WTC11 (cell line): ENCODE measurements at regions not wholly inside any gene's neighbourhood (a gene's known extent, or its start where the extent isn't known, plus 50 kb on each side); places are given as distances from the start of the nearest gene placed in this dataset.

ENCODE experiments used
- ATAC-seq: fragments of 200-7000 bp; cut with Tn5 transposase; 2 replicates; pipeline ENCODE4 v1.10.0; 2021; ENCODE audit warnings: mild to moderate bottlenecking, moderate library complexity
- CTCF ChIA-PET: fragments of 300-600 bp; sonication (Branson Sonifier 250); formaldehyde crosslinking; loops from one replicate; lab custom pipeline; 2021; ENCODE audit warnings: antibody characterized with exemption; lab: Charles Lee
- POLR2A ChIA-PET: fragments of 350-600 bp; sonication (Branson Sonifier 250); formaldehyde crosslinking; loops from one replicate; lab custom pipeline; 2021; ENCODE audit warnings: antibody characterized with exemption; lab: Charles Lee
- DNase-seq: peaks from one replicate; pipeline ENCODE4 v3.0.0; 2021; ENCODE audit warnings: low spot score
- H3K27ac Mint-ChIP-seq: 2 replicates; pipeline ENCODE4 v1.8.0; 2021; ENCODE audit warnings: mixed read lengths
- H3K27me3 Mint-ChIP-seq: 2 replicates; pipeline ENCODE4 v1.8.0; 2021; ENCODE audit warnings: low read depth, mild to moderate bottlenecking, moderate library complexity, mixed read lengths
- H3K36me3 Mint-ChIP-seq: 2 replicates; pipeline ENCODE4 v1.8.0; 2021; ENCODE audit warnings: mixed read lengths
- H3K4me1 Mint-ChIP-seq: 2 replicates; pipeline ENCODE4 v1.8.0; 2022; ENCODE audit warnings: mixed read lengths
- H3K4me3 Mint-ChIP-seq: 2 replicates; pipeline ENCODE4 v1.8.0; 2021; ENCODE audit warnings: mild to moderate bottlenecking, moderate library complexity, mixed read lengths
- H3K9me3 Mint-ChIP-seq: 2 replicates; pipeline ENCODE4 v1.8.0; 2021; ENCODE audit warnings: mixed read lengths
- ATF3 ChIP-seq: sonication (generic); formaldehyde crosslinking; conservative IDR thresholded peaks from 2 replicates; pipeline ENCODE4 v1.8.1; 2022; ENCODE audit warnings: mild to moderate bottlenecking, missing genetic modification reagents
- CBFB ChIP-seq: sonication (generic); formaldehyde crosslinking; IDR thresholded peaks from 2 replicates; pipeline ENCODE4 v1.8.1; 2022; ENCODE audit warnings: mild to moderate bottlenecking, low read depth, missing genetic modification reagents
- CDX4 ChIP-seq: fragments of 250-450 bp; sonication (Bioruptor Pico); IDR thresholded peaks from 2 replicates; pipeline ENCODE4 v1.9.0; 2021; ENCODE audit warnings: moderate library complexity, mild to moderate bottlenecking, inconsistent platforms, borderline replicate concordance
- CREB1 ChIP-seq: sonication (generic); formaldehyde crosslinking; IDR thresholded peaks from 2 replicates; pipeline ENCODE4 v1.8.0; 2023; ENCODE audit warnings: mild to moderate bottlenecking, missing genetic modification reagents
- FOXJ3 ChIP-seq: sonication (generic); formaldehyde crosslinking; IDR thresholded peaks from 2 replicates; pipeline ENCODE4 v1.9.0; 2021; ENCODE audit warnings: missing genetic modification reagents, mild to moderate bottlenecking, borderline replicate concordance
- GTF2I ChIP-seq: fragments of 250-450 bp; sonication (Bioruptor Pico); conservative IDR thresholded peaks from 2 replicates; pipeline ENCODE4 v1.4.0; 2021; ENCODE audit warnings: mild to moderate bottlenecking
- IRF2 ChIP-seq: sonication (generic); formaldehyde crosslinking; IDR thresholded peaks from 2 replicates; pipeline ENCODE4 v1.8.0; 2022; ENCODE audit warnings: low read depth, missing genetic modification reagents, borderline replicate concordance
- MAX ChIP-seq: sonication (generic); formaldehyde crosslinking; IDR thresholded peaks from 2 replicates; pipeline ENCODE4 v1.8.0; 2022; ENCODE audit warnings: mild to moderate bottlenecking, missing genetic modification reagents
- NFATC4 ChIP-seq: fragments of 250-450 bp; sonication (Bioruptor Pico); IDR thresholded peaks from 2 replicates; pipeline ENCODE4 v1.9.0; 2021; ENCODE audit warnings: mild to moderate bottlenecking
- NFYB ChIP-seq: sonication (generic); formaldehyde crosslinking; conservative IDR thresholded peaks from 2 replicates; pipeline ENCODE4 v1.8.0; 2022; ENCODE audit warnings: low read depth, missing genetic modification reagents
- NR3C1 ChIP-seq: sonication (generic); formaldehyde crosslinking; conservative IDR thresholded peaks from 2 replicates; pipeline ENCODE4 v1.8.1; 2023; ENCODE audit warnings: low read depth, mild to moderate bottlenecking, missing genetic modification reagents
- RELA ChIP-seq: sonication (generic); formaldehyde crosslinking; IDR thresholded peaks from 2 replicates; pipeline ENCODE4 v1.8.1; 2022; ENCODE audit warnings: missing genetic modification reagents, mild to moderate bottlenecking, borderline replicate concordance
- SMAD3 ChIP-seq: sonication (generic); formaldehyde crosslinking; IDR thresholded peaks from 2 replicates; pipeline ENCODE4 v1.8.0; 2022; ENCODE audit warnings: missing genetic modification reagents, mild to moderate bottlenecking, borderline replicate concordance
- SMAD4 ChIP-seq: sonication (generic); formaldehyde crosslinking; IDR thresholded peaks from 2 replicates; pipeline ENCODE4 v1.8.0; 2022; ENCODE audit warnings: mild to moderate bottlenecking, missing genetic modification reagents
- SP1 ChIP-seq: sonication (generic); formaldehyde crosslinking; conservative IDR thresholded peaks from 2 replicates; pipeline ENCODE4 v1.8.1; 2022; ENCODE audit warnings: missing genetic modification reagents
- TCF7 ChIP-seq: sonication (generic); formaldehyde crosslinking; IDR thresholded peaks from 2 replicates; pipeline ENCODE4 v1.8.0; 2022; ENCODE audit warnings: mild to moderate bottlenecking, low read depth, missing genetic modification reagents, moderate library complexity
- ZNF219 ChIP-seq: sonication (generic); formaldehyde crosslinking; IDR thresholded peaks from 2 replicates; pipeline ENCODE4 v1.8.0; 2023; ENCODE audit warnings: missing genetic modification reagents, mild to moderate bottlenecking, borderline replicate concordance
- ZNF281 ChIP-seq: sonication (generic); formaldehyde crosslinking; IDR thresholded peaks from 2 replicates; pipeline ENCODE4 v1.8.0; 2023; ENCODE audit warnings: mild to moderate bottlenecking, missing genetic modification reagents
- ZNF423 ChIP-seq: fragments of 250-450 bp; sonication (Bioruptor Pico); IDR thresholded peaks from 2 replicates; pipeline ENCODE4 v2.1.2; 2022; ENCODE audit warnings: mild to moderate bottlenecking, moderate library complexity
- ZSCAN18 ChIP-seq: fragments of 250-450 bp; sonication (Bioruptor Pico); IDR thresholded peaks from 2 replicates; pipeline ENCODE4 v2.1.2; 2022; ENCODE audit warnings: mild to moderate bottlenecking, moderate library complexity

- Mint-ChIP-seq H3K4me3 (no peak overlapping the region), H3K27me3 (no peaks in the 10 kb centered on the region), H3K27ac (no peak overlapping the region), H3K36me3 (no peaks in the 10 kb centered on the region), H3K4me1 (peaks cover 4% of the 10 kb centered on the region; the same call in 1 of the 2 replicates), H3K9me3 (peaks cover 3% of the 10 kb centered on the region; the same call in 1 of the 2 replicates)
- POLR2A ChIA-PET, result no interaction called here
- DNase-seq, result no peak
- TF ChIP-seq CREB1 (no peak), GTF2I (CRISPR knock-in tag) (no peak), NFYB (CRISPR knock-in tag) (no peak), SMAD3 (no peak), ZNF281 (CRISPR knock-in tag) (no peak), SMAD4 (CRISPR knock-in tag) (no peak), CBFB (CRISPR knock-in tag) (no peak), MAX (CRISPR knock-in tag) (no peak), ZNF423 (CRISPR knock-in tag) (no peak), ZSCAN18 (no peak), ZNF219 (CRISPR knock-in tag) (no peak), IRF2 (CRISPR knock-in tag) (no peak)
- CTCF ChIA-PET, result no interaction called here
- no peak for ATAC-seq
These were observed 109.0 kb downstream of the CXXC4 start for GRCh38 chr4:104385713-104386112.

GRCh38 chr4:104382961-104383360 lies 111.7 kb downstream of the CXXC4 start:
- CTCF ChIA-PET, result no interaction called here
- TF ChIP-seq ATF3 (CRISPR knock-in tag) (no peak), NFATC4 (no peak), FOXJ3 (CRISPR knock-in tag) (no peak), RELA (CRISPR knock-in tag) (no peak), TCF7 (CRISPR knock-in tag) (no peak), SP1 (CRISPR knock-in tag) (no peak), CDX4 (CRISPR knock-in tag) (no peak), NR3C1 (CRISPR knock-in tag) (no peak)
- POLR2A ChIA-PET, result no interaction called here

More at GRCh38 chr4:104382961-104383360, 111.7 kb downstream of the CXXC4 start:
- peaks cover 10% of the 10 kb centered on the region; the same call in 1 of the 2 replicates for H3K9me3 Mint-ChIP-seq
- H3K27me3 Mint-ChIP-seq, result no peaks in the 10 kb centered on the region
- DNase-seq, result no peak
- H3K36me3 Mint-ChIP-seq, result no peaks in the 10 kb centered on the region
- no peak for ATAC-seq
- H3K4me3 Mint-ChIP-seq, result no peak overlapping the region
- peaks cover 4% of the 10 kb centered on the region; the same call in 1 of the 2 replicates for H3K4me1 Mint-ChIP-seq
- H3K27ac Mint-ChIP-seq, result no peak overlapping the region; the same call in 1 of the 2 replicates
